CD4-positive, alpha-beta T cell (primary cell): ENCODE measurements at regions not wholly inside any gene's neighbourhood (a gene's known extent, or its start where the extent isn't known, plus 50 kb on each side); places are given as distances from the start of the nearest gene placed in this dataset.

ENCODE experiments used
- ATAC-seq: fragments of 200-7000 bp; cut with Tn5 transposase; one replicate; pipeline ENCODE4 v1.10.0; 2022; ENCODE audit warnings: mild to moderate bottlenecking; ENCODE audit not compliant: poor library complexity
- CTCF ChIA-PET: fragments of 350-600 bp; sonication (Branson Sonifier 250); formaldehyde crosslinking; loops from one replicate; lab custom pipeline; 2021; ENCODE audit warnings: antibody characterized with exemption, inconsistent platforms; lab: Charles Lee
- POLR2A ChIA-PET: fragments of 350-600 bp; sonication (Branson Sonifier 250); formaldehyde crosslinking; loops from one replicate; lab custom pipeline; 2021; ENCODE audit warnings: antibody characterized with exemption, inconsistent platforms; lab: Charles Lee
- DNase-seq, 14 experiments: peaks; one replicate each; pipeline ENCODE4 v3.0.0-alpha.2; 2013 to 2020; ENCODE audit warnings: mixed read lengths in 2 of 14
- H3K27ac ChIP-seq, 2 donors: one replicate each; pipeline versions ENCODE4 v1.5.1 to v1.7.0; 2013; ENCODE audit warnings: low read length in 2 of 2, low read depth in 1 of 2, mild to moderate bottlenecking in 1 of 2
- H3K27me3 ChIP-seq, 2 experiments: 1 replicate in 1 of 2; 2 replicates in 1 of 2; pipeline versions ENCODE4 v1.6.1 to v1.7.0; 2013; ENCODE audit warnings: low read length in 2 of 2, control low read depth in 1 of 2, mild to moderate bottlenecking in 1 of 2, moderate library complexity in 1 of 2; ENCODE audit not compliant: insufficient read depth in 2 of 2, control insufficient read depth in 1 of 2
- H3K36me3 ChIP-seq: one replicate; pipeline ENCODE4 v1.6.1; 2013; ENCODE audit warnings: low read length, control low read depth; ENCODE audit not compliant: insufficient read depth
- H3K4me1 ChIP-seq: one replicate; pipeline ENCODE4 v1.6.1; 2013; ENCODE audit warnings: low read length, control low read depth; ENCODE audit not compliant: insufficient read depth
- H3K4me3 ChIP-seq: one replicate; pipeline ENCODE4 v1.5.1; 2013; ENCODE audit warnings: mild to moderate bottlenecking, low read length, moderate library complexity
- H3K9me3 ChIP-seq, 2 experiments: 1 replicate in 1 of 2; 2 replicates in 1 of 2; pipeline versions ENCODE4 v1.6.1 to v1.7.0; 2013; ENCODE audit warnings: low read length in 2 of 2, mild to moderate bottlenecking in 2 of 2, control low read depth in 1 of 2, moderate library complexity in 1 of 2; ENCODE audit not compliant: control insufficient read depth in 1 of 2, insufficient read depth in 1 of 2
- H3K27ac Mint-ChIP-seq: one replicate; pipeline ENCODE4 v1.8.0; 2020; ENCODE audit warnings: mixed read lengths
- H3K27me3 Mint-ChIP-seq: one replicate; pipeline ENCODE4 v1.8.0; 2021; ENCODE audit warnings: mixed read lengths
- H3K36me3 Mint-ChIP-seq: one replicate; pipeline ENCODE4 v1.8.0; 2021; ENCODE audit warnings: low read depth, mixed read lengths
- H3K4me1 Mint-ChIP-seq: one replicate; pipeline ENCODE4 v1.8.0; 2021; ENCODE audit warnings: low read depth, mixed read lengths
- H3K4me3 Mint-ChIP-seq: one replicate; pipeline ENCODE4 v1.8.0; 2020; ENCODE audit warnings: mild to moderate bottlenecking, mixed read lengths
- H3K9me3 Mint-ChIP-seq: one replicate; pipeline ENCODE4 v1.8.0; 2020; ENCODE audit warnings: mixed read lengths
- intact Hi-C, 2 experiments: fragments of 100-400 bp; cut with DNase I in 1 of 2; cut with micrococcal nuclease in 1 of 2; formaldehyde crosslinking; loops; one replicate each; pipeline versions ENCODE4 v1.15.1 to v1.9.0; 2023 to 2025; cut with DNase I, micrococcal nuclease
- TF ChIP-seq, protein P1 (sequence below): fragments of 200-600 bp; IDR thresholded peaks from one replicate; pipeline ENCODE4 v1.8.0; 2022; ENCODE audit warnings: antibody characterized with exemption, mild to moderate bottlenecking

- H3K36me3 ChIP-seq = no peaks in the 10 kb centered on the region
- H3K4me1 ChIP-seq = no peaks in the 10 kb centered on the region
- H3K27me3 ChIP-seq = no peaks in the 10 kb centered on the region
- H3K9me3 Mint-ChIP-seq = no peaks in the 10 kb centered on the region
- DNase-seq (no peak), ATAC-seq (no peak)
- no peaks in the 10 kb centered on the region for H3K4me1 Mint-ChIP-seq
- POLR2A ChIA-PET = no interaction called here
- CTCF ChIA-PET = no interaction called here
- peaks cover 0 to 14% of the 10 kb centered on the region in 2 experiments for H3K9me3 ChIP-seq
- no peak overlapping the region for H3K27ac Mint-ChIP-seq
- TF ChIP-seq, protein P1, sequence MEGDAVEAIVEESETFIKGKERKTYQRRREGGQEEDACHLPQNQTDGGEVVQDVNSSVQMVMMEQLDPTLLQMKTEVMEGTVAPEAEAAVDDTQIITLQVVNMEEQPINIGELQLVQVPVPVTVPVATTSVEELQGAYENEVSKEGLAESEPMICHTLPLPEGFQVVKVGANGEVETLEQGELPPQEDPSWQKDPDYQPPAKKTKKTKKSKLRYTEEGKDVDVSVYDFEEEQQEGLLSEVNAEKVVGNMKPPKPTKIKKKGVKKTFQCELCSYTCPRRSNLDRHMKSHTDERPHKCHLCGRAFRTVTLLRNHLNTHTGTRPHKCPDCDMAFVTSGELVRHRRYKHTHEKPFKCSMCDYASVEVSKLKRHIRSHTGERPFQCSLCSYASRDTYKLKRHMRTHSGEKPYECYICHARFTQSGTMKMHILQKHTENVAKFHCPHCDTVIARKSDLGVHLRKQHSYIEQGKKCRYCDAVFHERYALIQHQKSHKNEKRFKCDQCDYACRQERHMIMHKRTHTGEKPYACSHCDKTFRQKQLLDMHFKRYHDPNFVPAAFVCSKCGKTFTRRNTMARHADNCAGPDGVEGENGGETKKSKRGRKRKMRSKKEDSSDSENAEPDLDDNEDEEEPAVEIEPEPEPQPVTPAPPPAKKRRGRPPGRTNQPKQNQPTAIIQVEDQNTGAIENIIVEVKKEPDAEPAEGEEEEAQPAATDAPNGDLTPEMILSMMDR = no peak
- no peak overlapping the region for H3K27ac ChIP-seq
- H3K27me3 Mint-ChIP-seq = no peaks in the 10 kb centered on the region
- no peaks in the 10 kb centered on the region for H3K36me3 Mint-ChIP-seq
- H3K4me3 ChIP-seq = no peak overlapping the region
- H3K4me3 Mint-ChIP-seq = no peak overlapping the region
- intact Hi-C loops = no loop called here
Measured at GRCh38 chr9:107591781-107592180, 102.2 kb upstream of the KLF4 start.

- Mint-ChIP-seq H3K27ac (no peak overlapping the region), H3K27me3 (peaks cover 12% of the 10 kb centered on the region), H3K4me3 (no peak overlapping the region), H3K36me3 (no peaks in the 10 kb centered on the region), H3K4me1 (no peaks in the 10 kb centered on the region), H3K9me3 (no peaks in the 10 kb centered on the region)
- H3K4me3 ChIP-seq = no peak overlapping the region
- ATAC-seq (no peak), DNase-seq (no peak)
- H3K36me3 ChIP-seq = no peaks in the 10 kb centered on the region
- no peaks in the 10 kb centered on the region for H3K4me1 ChIP-seq
- TF ChIP-seq, protein P1 = no peak
- intact Hi-C loops = no loop called here
- H3K27ac ChIP-seq = no peak overlapping the region
- ChIA-PET POLR2A (no interaction called here), CTCF (no interaction called here)
- H3K9me3 ChIP-seq = peaks cover 0 to 14% of the 10 kb centered on the region in 2 experiments
- H3K27me3 ChIP-seq = no peaks in the 10 kb centered on the region
Measured at GRCh38 chr9:107588393-107588792, 98.8 kb upstream of the KLF4 start.

DNA sequence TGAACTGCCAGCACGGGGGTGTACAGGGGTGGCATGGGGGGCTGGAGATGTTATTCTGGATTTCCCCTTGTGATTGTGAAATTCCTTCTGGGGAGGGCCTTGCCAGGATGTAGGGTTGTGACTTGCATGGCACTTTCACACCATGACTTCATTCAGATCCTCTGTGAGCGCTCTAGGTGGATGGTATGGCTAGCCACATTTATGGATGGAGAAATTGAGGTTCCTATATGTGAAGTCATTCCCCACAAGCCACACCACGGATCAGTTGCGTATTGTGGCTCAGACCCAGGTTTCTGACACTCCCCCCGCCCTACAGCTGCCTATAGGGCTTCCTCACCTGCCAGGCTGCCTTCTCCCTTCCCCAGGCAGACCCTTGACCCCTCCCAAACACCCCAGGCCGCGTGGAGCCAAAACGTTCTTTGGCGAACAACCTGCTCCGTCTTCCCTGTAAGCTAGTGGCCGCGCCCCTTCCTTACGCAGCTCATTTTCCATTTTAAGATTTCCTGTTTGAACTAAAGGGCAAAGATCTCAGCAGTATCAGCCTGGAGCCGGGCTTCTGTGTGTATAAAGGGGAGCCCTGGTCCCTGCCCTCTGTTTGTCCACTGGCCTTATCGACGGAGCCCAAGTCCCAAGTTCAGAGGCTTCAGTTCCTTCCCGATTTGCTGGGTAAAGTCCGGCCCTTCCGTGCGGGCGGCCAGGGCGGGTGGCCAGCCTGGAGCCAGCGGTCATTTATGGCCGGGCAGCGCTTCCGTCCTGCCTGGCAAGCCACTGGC, 97.8 kb upstream of the KLF4 start:
- no peaks in the 10 kb centered on the region for H3K4me1 Mint-ChIP-seq
- no peaks in the 10 kb centered on the region for H3K9me3 Mint-ChIP-seq
- no peak overlapping the region for H3K4me3 Mint-ChIP-seq
- CTCF ChIA-PET = no interaction called here
- no peak for ATAC-seq
- H3K27me3 Mint-ChIP-seq = peaks cover 12% of the 10 kb centered on the region
- Histone ChIP-seq H3K27ac (no peak overlapping the region), H3K4me1 (no peaks in the 10 kb centered on the region), H3K36me3 (no peaks in the 10 kb centered on the region), H3K27me3 (no peaks in the 10 kb centered on the region), H3K9me3 (peaks cover 0 to 14% of the 10 kb centered on the region in 2 experiments), H3K4me3 (no peak overlapping the region)
- DNase-seq = peak in 2 of 14 experiments; percentile 1 to 7
- TF ChIP-seq, protein P1 = no peak
- H3K36me3 Mint-ChIP-seq = no peaks in the 10 kb centered on the region
- intact Hi-C loops = no loop called here
- POLR2A ChIA-PET = no interaction called here
- H3K27ac Mint-ChIP-seq = no peak overlapping the region
